GM10248 (cell line): ENCODE measurements at regions not wholly inside any gene's neighbourhood (a gene's known extent, or its start where the extent isn't known, plus 50 kb on each side); places are given as distances from the start of the nearest gene placed in this dataset.

ENCODE experiments used
- CTCF ChIA-PET: fragments of 300-600 bp; sonication (Branson Sonifier 250); formaldehyde crosslinking; extraction: SDS; loops from one replicate; lab custom pipeline; 2021; ENCODE audit warnings: antibody characterized with exemption; lab: Yijun Ruan, JAX
- POLR2A ChIA-PET: fragments of 350-650 bp; sonication (Branson Sonifier 250); formaldehyde crosslinking; extraction: SDS; loops from one replicate; lab custom pipeline; 2020; ENCODE audit warnings: antibody characterized with exemption; lab: Yijun Ruan, JAX
- DNase-seq: peaks from one replicate; pipeline ENCODE4 v3.0.0; 2012; ENCODE audit errors: extremely low spot score
- CTCF ChIP-seq: IDR thresholded peaks from 2 replicates; pipeline ENCODE4 v1.5.1; 2012; ENCODE audit warnings: mild to moderate bottlenecking, low read depth; ENCODE audit errors: extremely low read depth, missing control alignments, control extremely low read depth

GRCh38 chr4:138828926-138829325, 186.7 kb upstream of the NOCT start:
- POLR2A ChIA-PET, result no interaction called here
- no peak for TF ChIP-seq CTCF
- DNase-seq, result no peak
- CTCF ChIA-PET, result no interaction called here

- no peak for TF ChIP-seq CTCF
- CTCF ChIA-PET, result interaction anchor here (1.2 kb wide), 1 partner anchor 13 kb away, joined by 3 read pairs; no protein-coding TSS in a partner anchor
- DNase-seq, result no peak
- POLR2A ChIA-PET, result no interaction called here
Measured at GRCh38 chr4:138826754-138827153, 188.8 kb upstream of the NOCT start.

GRCh38 chr4:138826322-138826721, 189.3 kb upstream of the NOCT start:
- no peak for DNase-seq
- no peak for TF ChIP-seq CTCF
- CTCF ChIA-PET, result interaction anchor here (1.5 kb wide), 1 partner anchor 49 kb away, joined by 3 read pairs; no protein-coding TSS in a partner anchor
- POLR2A ChIA-PET, result no interaction called here

- no peak for DNase-seq
- ChIA-PET CTCF (no interaction called here), POLR2A (no interaction called here)
- no peak for TF ChIP-seq CTCF
Measured at GRCh38 chr4:138821331-138821730, 194.2 kb upstream of the NOCT start.

DNA sequence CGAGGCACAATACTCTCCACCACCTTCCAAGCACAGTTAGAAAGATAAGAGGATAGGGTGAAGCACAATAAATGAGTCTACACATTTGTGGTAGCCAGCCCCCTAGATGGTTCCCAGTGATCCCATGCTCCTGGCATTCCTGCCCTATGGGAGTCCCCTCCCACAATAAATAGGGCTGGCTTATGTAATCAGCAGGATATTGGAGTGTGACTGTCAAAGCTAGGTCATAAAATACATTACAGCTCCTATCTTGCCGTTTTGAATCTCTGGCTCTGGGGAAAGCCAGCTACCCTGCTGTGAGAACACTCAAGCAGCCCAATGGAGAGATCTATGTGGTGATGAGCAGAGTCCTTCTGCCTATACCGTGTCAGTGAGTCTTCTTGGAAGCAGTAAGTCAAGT, 198.7 kb upstream of the NOCT start:
- ChIA-PET POLR2A (no interaction called here), CTCF (interaction anchor here (1.5 kb wide), 1 partner anchor 54 kb away, joined by 3 read pairs; no protein-coding TSS in a partner anchor)
- TF ChIP-seq CTCF, result no peak
- no peak for DNase-seq

- ChIA-PET POLR2A (no interaction called here), CTCF (interaction anchor here (1.5 kb wide), 1 partner anchor 55 kb away, joined by 3 read pairs; no protein-coding TSS in a partner anchor)
- TF ChIP-seq CTCF, result no peak
- DNase-seq, result no peak
Measured at GRCh38 chr4:138815811-138816210, 199.8 kb upstream of the NOCT start.
